AG08395 (cell line): ENCODE measurements at regions not wholly inside any gene's neighbourhood (a gene's known extent, or its start where the extent isn't known, plus 50 kb on each side); places are given as distances from the start of the nearest gene placed in this dataset.
"Not testable (repeated sequence)": the region's sequence is repeated elsewhere in the genome, so short reads cannot be mapped to it uniquely, and the experiment has no call there.

Source experiments
- DNase-seq: peaks from one replicate; pipeline ENCODE4 v3.0.0; 2012; ENCODE audit warnings: mixed read lengths, low spot score

GRCh38 chr10:15921423-15921945 lies 61.2 kb upstream of the MINDY3 start:
- not testable (repeated sequence) for DNase-seq

GRCh38 chr10:15931376-15931775 lies 71.1 kb upstream of the MINDY3 start:
- no peak for DNase-seq

GRCh38 chr10:15939543-15939942 lies 79.2 kb upstream of the MINDY3 start:
- DNase-seq: not testable (repeated sequence)

- no peak for DNase-seq
Observed at GRCh38 chr10:15943426-15943825, 83.1 kb upstream of the MINDY3 start.

GRCh38 chr10:15954188-15954587 lies 93.9 kb upstream of the MINDY3 start:
- no peak for DNase-seq

GRCh38 chr10:15960277-15960676 lies 100.0 kb upstream of the MINDY3 start:
- DNase-seq: no peak

GRCh38 chr10:15972736-15973135 lies 112.4 kb upstream of the MINDY3 start:
- DNase-seq: not testable (repeated sequence)

GRCh38 chr10:15985690-15986089 lies 125.4 kb upstream of the MINDY3 start:
- DNase-seq: no peak

GRCh38 chr10:15990535-15991129 lies 130.3 kb upstream of the MINDY3 start:
- no peak for DNase-seq

- DNase-seq: no peak
Observed at GRCh38 chr10:15997313-15997712, 137.0 kb upstream of the MINDY3 start.

GRCh38 chr10:16001581-16001980 lies 141.3 kb upstream of the MINDY3 start:
- no peak for DNase-seq

- no peak for DNase-seq
Observed at GRCh38 chr10:16009785-16010184, 149.5 kb upstream of the MINDY3 start.

GRCh38 chr10:16011548-16011947 lies 151.2 kb upstream of the MINDY3 start:
- DNase-seq: no peak

GRCh38 chr10:16014469-16014868 lies 154.2 kb upstream of the MINDY3 start:
- DNase-seq: no peak

- no peak for DNase-seq
Observed at GRCh38 chr10:16016688-16017087, 156.4 kb upstream of the MINDY3 start.

- no peak for DNase-seq
Observed at GRCh38 chr10:16020836-16021235, 160.5 kb upstream of the MINDY3 start.

GRCh38 chr10:16026832-16027231 lies 166.5 kb upstream of the MINDY3 start:
- not testable (repeated sequence) for DNase-seq

- DNase-seq: no peak
Observed at GRCh38 chr10:16030562-16030961, 170.3 kb upstream of the MINDY3 start.

- DNase-seq: no peak
Observed at GRCh38 chr10:16049050-16049449, 188.7 kb upstream of the MINDY3 start.

- DNase-seq: no peak
Observed at GRCh38 chr10:16049782-16050181, 189.5 kb upstream of the MINDY3 start.

- no peak for DNase-seq
Observed at GRCh38 chr10:16063350-16063749, 203.0 kb upstream of the MINDY3 start.

GRCh38 chr10:16083551-16083950 lies 223.2 kb upstream of the MINDY3 start:
- DNase-seq: not testable (repeated sequence)

GRCh38 chr10:16105082-16105481 lies 244.8 kb upstream of the MINDY3 start:
- DNase-seq: no peak
